ENCODE measurements at regions not wholly inside any gene's neighbourhood (a gene's known extent, or its start where the extent isn't known, plus 50 kb on each side); places are given as distances from the start of the nearest gene placed in this dataset.

DNA sequence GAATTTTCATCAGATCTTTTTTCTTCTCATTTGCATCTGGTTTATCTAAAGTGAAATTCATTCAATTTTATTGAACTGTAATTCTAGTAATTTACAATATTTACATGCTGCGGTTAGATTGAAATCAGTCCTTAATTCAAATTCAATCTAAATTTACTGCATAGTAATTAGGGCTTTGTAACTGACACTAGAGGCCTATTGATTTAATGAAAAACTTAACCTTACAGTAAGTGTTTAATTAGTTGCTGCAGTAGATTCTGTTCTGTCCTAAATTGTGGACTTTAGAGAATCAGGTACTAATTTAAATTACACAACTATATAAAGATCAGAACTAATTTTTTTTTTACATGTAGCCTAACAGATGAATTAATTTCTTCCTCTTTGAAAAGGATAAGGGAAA lies 758.8 kb upstream of the TENM3 start:
- WGBS (ENCODE audit: low lambda C conversion rate): 2% methylated on average over 1 of the region's 1 CpG
- no peak for FAIRE-seq
- ChIA-PET POLR2A (no interaction called here), CTCF (ENCODE audit: low intra/inter-chr PET ratio, low total read pairs) (no interaction called here)
- Histone ChIP-seq H3K79me2 (ENCODE audit: insufficient read depth, low read length) (no peaks in the 10 kb centered on the region), H2AFZ (ENCODE audit: low read length) (no peak overlapping the region), H3K36me3 (replicated peaks in 1 of 2; ENCODE audit: control insufficient read depth in 1 of 2, insufficient read depth in 2 of 2, low read length in 2 of 2) (no peaks in the 10 kb centered on the region), H3K9ac (ENCODE audit: insufficient read depth, low read depth, low read length) (no peak overlapping the region), H3K27me3 (ENCODE audit: control insufficient read depth in 1 of 2, insufficient read depth in 2 of 2, low read length in 2 of 2) (no peaks in the 10 kb centered on the region; a peak in 1 of 5 replicates), H3K4me1 (ENCODE audit: insufficient read depth, low read length) (no peaks in the 10 kb centered on the region), H3K4me2 (ENCODE audit: low read depth, low read length) (no peak overlapping the region), H4K20me1 (ENCODE audit: insufficient read depth, low read length) (no peaks in the 10 kb centered on the region), H3K4me3 (replicated peaks in 1 of 3; ENCODE audit: insufficient read depth in 1 of 3, low read depth in 2 of 3, low read length in 3 of 3) (no peak overlapping the region), H3K9me3 (ENCODE audit: low read length) (no peaks in the 10 kb centered on the region), H3K27ac (ENCODE audit: extremely low read length, insufficient read depth, low read length) (no peak overlapping the region)
- no TSS peak for BruUV-seq (replicated peaks)
- in situ Hi-C loops (cut with HindIII; ENCODE audit: extremely low pct_ligation_motif_present, low pct_unique_long_range_greater_than_20kb) (no loop called here), intact Hi-C loops (cut with micrococcal nuclease; ENCODE audit: unreplicated experiment) (no loop called here)
- no peak for DNase-seq (ENCODE audit: low spot score)
- TF ChIP-seq, protein P1, sequence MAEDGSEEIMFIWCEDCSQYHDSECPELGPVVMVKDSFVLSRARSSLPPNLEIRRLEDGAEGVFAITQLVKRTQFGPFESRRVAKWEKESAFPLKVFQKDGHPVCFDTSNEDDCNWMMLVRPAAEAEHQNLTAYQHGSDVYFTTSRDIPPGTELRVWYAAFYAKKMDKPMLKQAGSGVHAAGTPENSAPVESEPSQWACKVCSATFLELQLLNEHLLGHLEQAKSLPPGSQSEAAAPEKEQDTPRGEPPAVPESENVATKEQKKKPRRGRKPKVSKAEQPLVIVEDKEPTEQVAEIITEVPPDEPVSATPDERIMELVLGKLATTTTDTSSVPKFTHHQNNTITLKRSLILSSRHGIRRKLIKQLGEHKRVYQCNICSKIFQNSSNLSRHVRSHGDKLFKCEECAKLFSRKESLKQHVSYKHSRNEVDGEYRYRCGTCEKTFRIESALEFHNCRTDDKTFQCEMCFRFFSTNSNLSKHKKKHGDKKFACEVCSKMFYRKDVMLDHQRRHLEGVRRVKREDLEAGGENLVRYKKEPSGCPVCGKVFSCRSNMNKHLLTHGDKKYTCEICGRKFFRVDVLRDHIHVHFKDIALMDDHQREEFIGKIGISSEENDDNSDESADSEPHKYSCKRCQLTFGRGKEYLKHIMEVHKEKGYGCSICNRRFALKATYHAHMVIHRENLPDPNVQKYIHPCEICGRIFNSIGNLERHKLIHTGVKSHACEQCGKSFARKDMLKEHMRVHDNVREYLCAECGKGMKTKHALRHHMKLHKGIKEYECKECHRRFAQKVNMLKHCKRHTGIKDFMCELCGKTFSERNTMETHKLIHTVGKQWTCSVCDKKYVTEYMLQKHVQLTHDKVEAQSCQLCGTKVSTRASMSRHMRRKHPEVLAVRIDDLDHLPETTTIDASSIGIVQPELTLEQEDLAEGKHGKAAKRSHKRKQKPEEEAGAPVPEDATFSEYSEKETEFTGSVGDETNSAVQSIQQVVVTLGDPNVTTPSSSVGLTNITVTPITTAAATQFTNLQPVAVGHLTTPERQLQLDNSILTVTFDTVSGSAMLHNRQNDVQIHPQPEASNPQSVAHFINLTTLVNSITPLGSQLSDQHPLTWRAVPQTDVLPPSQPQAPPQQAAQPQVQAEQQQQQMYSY (CRISPR knock-in tag; IDR thresholded peaks at IDR 0.05): no peak
- TF ChIP-seq ONECUT2 (CRISPR knock-in tag; IDR thresholded peaks at IDR 0.05): no peak
- TF ChIP-seq PAF1 (CRISPR knock-in tag; IDR thresholded peaks at IDR 0.05): no peak
- TF ChIP-seq, protein P2, sequence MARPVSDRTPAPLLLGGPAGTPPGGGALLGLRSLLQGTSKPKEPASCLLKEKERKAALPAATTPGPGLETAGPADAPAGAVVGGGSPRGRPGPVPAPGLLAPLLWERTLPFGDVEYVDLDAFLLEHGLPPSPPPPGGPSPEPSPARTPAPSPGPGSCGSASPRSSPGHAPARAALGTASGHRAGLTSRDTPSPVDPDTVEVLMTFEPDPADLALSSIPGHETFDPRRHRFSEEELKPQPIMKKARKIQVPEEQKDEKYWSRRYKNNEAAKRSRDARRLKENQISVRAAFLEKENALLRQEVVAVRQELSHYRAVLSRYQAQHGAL (CRISPR knock-in tag; IDR thresholded peaks at IDR 0.05; ENCODE audit: not compliant biosample characterization): no peak
- no peak for TF ChIP-seq JUND (CRISPR knock-in tag; IDR thresholded peaks at IDR 0.05)
- no peak for TF ChIP-seq SRSF4 (IDR thresholded peaks at IDR 0.05; ENCODE audit: low read depth, low read length, poor library complexity, severe bottlenecking)
- no peak for TF ChIP-seq ZSCAN12 (CRISPR knock-in tag; IDR thresholded peaks at IDR 0.05)
- TF ChIP-seq NAIF1 (CRISPR knock-in tag; IDR thresholded peaks at IDR 0.05; ENCODE audit: borderline replicate concordance): no peak
- ATAC-seq: no peak

Data from HepG2 (cell line).